H1 (cell line): ENCODE measurements at regions not wholly inside any gene's neighbourhood (a gene's known extent, or its start where the extent isn't known, plus 50 kb on each side); places are given as distances from the start of the nearest gene placed in this dataset.
A peak's percentile ranks its signal among the peaks of the same experiment; 100 is the strongest.

ENCODE experiments used
- CTCF ChIA-PET: fragments of 300-600 bp; sonication (Branson Sonifier 250); formaldehyde crosslinking; loops from one replicate; lab custom pipeline; 2021; ENCODE audit not compliant: partially characterized antibody; lab: Charles Lee
- POLR2A ChIA-PET: fragments of 300-600 bp; sonication (Branson Sonifier 250); formaldehyde crosslinking; loops from one replicate; lab custom pipeline; 2021; ENCODE audit warnings: inconsistent platforms; ENCODE audit not compliant: partially characterized antibody; lab: Charles Lee
- DNase-seq, 2 experiments: peaks; one replicate each; pipeline versions ENCODE4 v3.0.0 to v3.0.0-alpha.2; 2010 to 2022; ENCODE audit warnings: low spot score in 2 of 2, low read depth in 1 of 2, mixed read lengths in 1 of 2
- FAIRE-seq: peaks from 2 replicates; lab custom pipeline; 2011; peaks lifted over from hg19 to GRCh38; lab: Jason Lieb, UNC
- H2AFZ ChIP-seq: 2 replicates; pipeline ENCODE4 v1.8.1; 2012; ENCODE audit warnings: low read length, inconsistent platforms
- H2AK5ac ChIP-seq: 2 replicates; pipeline ENCODE4 v1.6.1; 2013; ENCODE audit warnings: low read depth, low read length
- H2BK120ac ChIP-seq: replicated peaks from 2 replicates; pipeline ENCODE3; 2013; ENCODE audit warnings: low read depth, low read length, inconsistent platforms
- H2BK12ac ChIP-seq: 2 replicates; pipeline ENCODE4 v1.6.1; 2013; ENCODE audit warnings: low read depth, low read length
- H2BK15ac ChIP-seq: 2 replicates; pipeline ENCODE4 v1.6.1; 2013; ENCODE audit warnings: low read length
- H2BK20ac ChIP-seq: 2 replicates; pipeline ENCODE4 v1.6.1; 2013; ENCODE audit warnings: low read length
- H2BK5ac ChIP-seq: 2 replicates; pipeline ENCODE4 v1.6.1; 2013; ENCODE audit warnings: low read depth, low read length
- H3K14ac ChIP-seq: 2 replicates; pipeline ENCODE4 v1.6.1; 2013; ENCODE audit warnings: inconsistent platforms; ENCODE audit not compliant: insufficient read length
- H3K18ac ChIP-seq: 2 replicates; pipeline ENCODE4 v1.6.1; 2013; ENCODE audit warnings: low read length; ENCODE audit errors: extremely low read depth
- H3K23ac ChIP-seq: 2 replicates; pipeline ENCODE4 v1.6.1; 2013; ENCODE audit warnings: inconsistent platforms; ENCODE audit not compliant: insufficient read length
- H3K23me2 ChIP-seq: 2 replicates; pipeline ENCODE4 v1.6.1; 2013; ENCODE audit warnings: low read depth, low read length
- H3K27ac ChIP-seq: 2 replicates; pipeline ENCODE4 v1.6.1; 2011; ENCODE audit warnings: low read depth, low read length, inconsistent platforms
- H3K27me3 ChIP-seq, 4 experiments: replicated peaks in 1 of 4; 1 replicate in 1 of 4; 2 replicates in 3 of 4; pipeline versions ENCODE4 v1.6.1 to v1.8.1; 2011 to 2013; ENCODE audit warnings: low read length in 3 of 4, mild to moderate bottlenecking in 3 of 4, inconsistent platforms in 2 of 4, mixed read lengths in 2 of 4, moderate library complexity in 1 of 4; ENCODE audit not compliant: control insufficient read depth in 3 of 4, insufficient read depth in 3 of 4; ENCODE audit errors: extremely low read depth in 1 of 4
- H3K36me3 ChIP-seq, 4 experiments: 2 replicates each; pipeline versions ENCODE4 v1.6.1 to v1.8.1; 2011 to 2013; ENCODE audit warnings: mild to moderate bottlenecking in 4 of 4, low read length in 3 of 4, moderate library complexity in 2 of 4, control low read depth in 1 of 4, inconsistent platforms in 1 of 4; ENCODE audit not compliant: insufficient read depth in 4 of 4, control insufficient read depth in 2 of 4
- H3K4ac ChIP-seq: replicated peaks from 2 replicates; pipeline ENCODE3; 2013; ENCODE audit warnings: low read length, low read depth, mixed read lengths, inconsistent platforms; ENCODE audit not compliant: insufficient read length
- H3K4me1 ChIP-seq, 4 experiments: replicated peaks in 1 of 4; 1 replicate in 1 of 4; 2 replicates in 3 of 4; pipeline versions ENCODE4 v1.6.1 to v1.8.1; 2011 to 2013; ENCODE audit warnings: low read length in 3 of 4, inconsistent platforms in 2 of 4, mixed read lengths in 1 of 4; ENCODE audit not compliant: insufficient read depth in 4 of 4, control insufficient read depth in 3 of 4
- H3K4me2 ChIP-seq, 2 experiments: 2 replicates each; pipeline versions ENCODE4 v1.6.1 to v1.8.1; 2011 to 2013; ENCODE audit warnings: low read depth in 2 of 2, low read length in 2 of 2, control low read depth in 1 of 2, inconsistent platforms in 1 of 2, mild to moderate bottlenecking in 1 of 2; ENCODE audit not compliant: insufficient read depth in 1 of 2
- H3K4me3 ChIP-seq, 4 experiments: fragments of 200-600, 300-600 bp in 1 of 4; sonication (generic), shearing (Covaris generic), sonication (Bioruptor Twin) in 1 of 4; 2 replicates each; pipeline versions ENCODE4 v1.5.1 to v1.8.1; 2011 to 2016; ENCODE audit warnings: low read length in 4 of 4, low read depth in 3 of 4, control low read depth in 2 of 4, inconsistent platforms in 2 of 4, mild to moderate bottlenecking in 2 of 4, mixed read lengths in 1 of 4, moderate library complexity in 1 of 4; ENCODE audit not compliant: insufficient read depth in 2 of 4; ENCODE audit errors: extremely low read depth in 1 of 4
- H3K56ac ChIP-seq: replicated peaks from 2 replicates; pipeline ENCODE3; 2013; ENCODE audit warnings: low read depth, mild to moderate bottlenecking, mixed read lengths, low read length, inconsistent platforms; ENCODE audit not compliant: insufficient read length
- H3K79me1 ChIP-seq: 2 replicates; pipeline ENCODE4 v1.6.1; 2013; ENCODE audit warnings: low read depth, low read length, control low read depth
- H3K79me2 ChIP-seq, 2 experiments: 2 replicates each; pipeline versions ENCODE4 v1.6.1 to v1.8.1; 2012 to 2013; ENCODE audit warnings: low read length in 2 of 2, mild to moderate bottlenecking in 2 of 2, inconsistent platforms in 1 of 2; ENCODE audit not compliant: insufficient read depth in 2 of 2, control insufficient read depth in 1 of 2
- H3K9ac ChIP-seq, 4 experiments: replicated peaks in 1 of 4; 1 replicate in 1 of 4; 2 replicates in 3 of 4; pipeline versions ENCODE4 v1.6.1 to v1.8.1; 2011 to 2013; ENCODE audit warnings: low read depth in 3 of 4, low read length in 3 of 4, control low read depth in 2 of 4, mild to moderate bottlenecking in 2 of 4, moderate library complexity in 2 of 4, inconsistent platforms in 1 of 4; ENCODE audit errors: extremely low read depth in 1 of 4
- H3K9me3 ChIP-seq, 2 experiments: 2 replicates each; pipeline versions ENCODE4 v1.6.1 to v1.8.1; 2012 to 2013; ENCODE audit warnings: mild to moderate bottlenecking in 2 of 2, moderate library complexity in 2 of 2, control low read depth in 1 of 2, inconsistent platforms in 1 of 2, low read depth in 1 of 2, low read length in 1 of 2, mixed read lengths in 1 of 2; ENCODE audit not compliant: insufficient read depth in 2 of 2
- H4K20me1 ChIP-seq, 2 experiments: replicated peaks in 1 of 2; 2 replicates each; pipeline versions ENCODE3 to v1.8.1; 2011 to 2013; ENCODE audit warnings: inconsistent platforms in 2 of 2, low read length in 2 of 2, mild to moderate bottlenecking in 1 of 2; ENCODE audit not compliant: insufficient read depth in 2 of 2, control insufficient read depth in 1 of 2
- H4K5ac ChIP-seq: 2 replicates; pipeline ENCODE4 v1.6.1; 2013; ENCODE audit warnings: low read length, low read depth, mixed read lengths, inconsistent platforms; ENCODE audit not compliant: insufficient read length
- H4K8ac ChIP-seq: 2 replicates; pipeline ENCODE4 v1.8.0; 2013; ENCODE audit warnings: mild to moderate bottlenecking, moderate library complexity, low read length, inconsistent platforms; ENCODE audit not compliant: insufficient read depth; ENCODE audit errors: extremely low read depth
- H4K91ac ChIP-seq: replicated peaks from 2 replicates; pipeline ENCODE3; 2013; ENCODE audit warnings: low read length, mixed read lengths, inconsistent platforms; ENCODE audit not compliant: insufficient read length
- ASH2L ChIP-seq: fragments of 200-600, 300-600 bp; sonication (generic); IDR thresholded peaks from one replicate; pipeline ENCODE4 v1.7.1; 2017; ENCODE audit warnings: low read length
- CBX5 ChIP-seq: fragments of 300-800, 300-1000 bp; sonication (generic); IDR thresholded peaks from 2 replicates; pipeline ENCODE4 v1.7.1; 2016; ENCODE audit warnings: antibody characterized with exemption, low read length, low read depth
- CHD2 ChIP-seq: IDR thresholded peaks from 2 replicates; pipeline ENCODE4 v1.6.1; 2012; ENCODE audit warnings: low read length, improper control_type of control experiment
- KDM4A ChIP-seq: IDR thresholded peaks from one replicate; pipeline ENCODE4 v1.7.1; 2012; ENCODE audit warnings: low read depth, mild to moderate bottlenecking, moderate library complexity, low read length, inconsistent platforms; ENCODE audit not compliant: severe bottlenecking
- RFX5 ChIP-seq: IDR thresholded peaks from 2 replicates; pipeline ENCODE4 v1.6.1; 2011; ENCODE audit warnings: low read depth, low read length, improper control_type of control experiment, borderline replicate concordance
- SIRT6 ChIP-seq: IDR thresholded peaks from one replicate; pipeline ENCODE4 v1.7.1; 2012; ENCODE audit warnings: low read length, inconsistent platforms
- SP2 ChIP-seq: IDR thresholded peaks from 2 replicates; pipeline ENCODE4 v1.6.1; 2012; ENCODE audit warnings: mild to moderate bottlenecking, low read length, inconsistent platforms
- SUZ12 ChIP-seq: fragments of 200-600 bp; sonication (generic); IDR thresholded peaks from 2 replicates; pipeline ENCODE4 v1.6.1; 2012; ENCODE audit warnings: mild to moderate bottlenecking, inconsistent platforms, low read length, moderate library complexity, mixed read lengths
- TBP ChIP-seq: IDR thresholded peaks from 2 replicates; pipeline ENCODE4 v1.6.1; 2011; ENCODE audit warnings: low read depth, low read length, improper control_type of control experiment
- YY1 ChIP-seq: IDR thresholded peaks from 2 replicates; pipeline ENCODE4 v1.6.1; 2011; ENCODE audit warnings: low read depth, mild to moderate bottlenecking, low read length
- WGBS, 2 experiments: shearing (Covaris generic) in 1 of 2; methylation state at CpG; one replicate each; pipeline versions ENCODE4 v1.1.6 to v1.1.7; 2013 to 2015; ENCODE audit warnings: low lambda C conversion rate in 2 of 2, mixed read lengths in 2 of 2, inconsistent platforms in 1 of 2, low coverage in 1 of 2, missing lambda C conversion rate in 1 of 2; ENCODE audit not compliant: insufficient replicate concordance in 2 of 2, insufficient coverage in 1 of 2, insufficient read length in 1 of 2; ENCODE audit errors: extremely low coverage in 1 of 2, missing lambda C conversion rate in 1 of 2; 5-methylcytosine and 5-hydroxymethylcytosine counted together
- TF ChIP-seq, protein P1 (sequence below): IDR thresholded peaks from 2 replicates; pipeline ENCODE4 v1.6.1; 2012; ENCODE audit warnings: inconsistent platforms
- TF ChIP-seq, protein P2 (sequence below): IDR thresholded peaks from 2 replicates; pipeline ENCODE4 v1.6.1; 2012; ENCODE audit warnings: low read length, inconsistent platforms

DNA sequence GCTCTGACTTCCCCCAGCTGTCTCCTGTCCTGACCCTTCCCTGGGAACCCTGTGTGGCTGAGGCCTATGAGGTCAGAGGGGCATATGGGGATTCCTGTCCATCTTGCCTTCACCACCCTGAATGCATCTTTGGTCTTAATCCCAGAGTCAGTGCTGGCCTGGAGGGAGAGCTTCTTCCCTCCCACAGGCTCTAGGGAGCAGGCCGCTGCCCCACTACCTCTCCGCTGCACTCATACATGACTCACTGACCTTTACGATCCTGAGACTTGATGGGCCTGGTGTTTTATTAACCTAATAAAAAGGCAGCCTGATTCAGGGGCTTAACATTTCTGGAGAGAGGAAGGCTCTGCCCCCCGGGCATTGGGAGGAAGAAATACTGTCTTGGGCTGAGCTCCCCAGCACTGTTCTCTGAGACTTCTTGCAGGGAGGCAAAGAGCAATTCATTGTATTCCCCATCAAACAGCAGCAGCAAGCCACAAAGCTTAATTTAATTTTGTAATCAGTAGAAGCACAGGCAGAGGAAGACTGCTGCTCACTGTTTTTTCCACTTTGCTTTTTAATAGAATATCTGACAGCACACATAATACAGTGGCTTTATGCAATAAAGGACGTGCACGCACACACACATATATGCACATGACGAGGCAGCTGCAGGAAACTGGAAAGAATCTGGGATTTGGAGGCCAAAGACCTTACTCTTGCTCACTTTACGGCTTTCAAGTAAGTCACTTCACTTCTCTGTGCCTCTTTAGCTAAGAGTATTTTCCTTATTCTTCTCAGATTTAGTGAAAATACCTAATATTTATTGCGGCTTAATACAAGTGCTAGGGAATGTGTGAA is 89.2 kb upstream of the GRIK3 start:
- no peak overlapping the region for H2BK15ac ChIP-seq
- no peaks in the 10 kb centered on the region for H3K79me2 ChIP-seq
- H3K36me3 ChIP-seq: no peaks in the 10 kb centered on the region
- H2BK20ac ChIP-seq: no peak overlapping the region
- no peaks in the 10 kb centered on the region for H3K4me1 ChIP-seq
- H3K4me2 ChIP-seq: no peak overlapping the region
- H4K8ac ChIP-seq: peak overlapping the region; percentile 71; the same call in 1 of the 2 replicates
- no peaks in the 10 kb centered on the region; a peak in 1 of 7 replicates for H3K27me3 ChIP-seq
- H3K18ac ChIP-seq: no peak overlapping the region
- H2BK120ac ChIP-seq: no peak overlapping the region
- H3K79me1 ChIP-seq: no peaks in the 10 kb centered on the region
- H3K56ac ChIP-seq: no peak overlapping the region
- CTCF ChIA-PET: interaction anchor here (0.8 to 2.6 kb wide), 7 partner anchors 30 to 514 kb away, joined by 3 to 10 read pairs (median 4); no protein-coding TSS in a partner anchor
- no peak overlapping the region for H3K14ac ChIP-seq
- no peak overlapping the region for H2BK12ac ChIP-seq
- H3K9ac ChIP-seq: no peak overlapping the region
- H3K4me3 ChIP-seq: no peak overlapping the region
- H4K5ac ChIP-seq: no peak overlapping the region
- H4K91ac ChIP-seq: no peak overlapping the region
- H2AK5ac ChIP-seq: no peak overlapping the region
- FAIRE-seq (no peak), DNase-seq (no peak)
- no peaks in the 10 kb centered on the region for H3K9me3 ChIP-seq
- no peak overlapping the region for H2BK5ac ChIP-seq
- H4K20me1 ChIP-seq: no peaks in the 10 kb centered on the region
- no peak overlapping the region for H3K27ac ChIP-seq
- no peaks in the 10 kb centered on the region for H3K23me2 ChIP-seq
- 84% methylated on average over 9 of the region's 9 CpGs; no CpG with 5 or more reads in 1 of the 2 experiments for WGBS, 2 experiments
- no peak overlapping the region for H3K4ac ChIP-seq
- POLR2A ChIA-PET: no interaction called here
- H3K23ac ChIP-seq: no peak overlapping the region
- H2AFZ ChIP-seq: no peak overlapping the region; the same call in 1 of the 2 replicates
- TF ChIP-seq CHD2: no peak
- TF ChIP-seq ASH2L: no peak
- TF ChIP-seq, protein P1, sequence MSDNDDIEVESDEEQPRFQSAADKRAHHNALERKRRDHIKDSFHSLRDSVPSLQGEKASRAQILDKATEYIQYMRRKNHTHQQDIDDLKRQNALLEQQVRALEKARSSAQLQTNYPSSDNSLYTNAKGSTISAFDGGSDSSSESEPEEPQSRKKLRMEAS: no peak
- no peak for TF ChIP-seq YY1
- no peak for TF ChIP-seq RFX5
- TF ChIP-seq TBP: no peak
- TF ChIP-seq SIRT6: no peak
- no peak for TF ChIP-seq SP2
- no peak for TF ChIP-seq SUZ12
- TF ChIP-seq, protein P2, sequence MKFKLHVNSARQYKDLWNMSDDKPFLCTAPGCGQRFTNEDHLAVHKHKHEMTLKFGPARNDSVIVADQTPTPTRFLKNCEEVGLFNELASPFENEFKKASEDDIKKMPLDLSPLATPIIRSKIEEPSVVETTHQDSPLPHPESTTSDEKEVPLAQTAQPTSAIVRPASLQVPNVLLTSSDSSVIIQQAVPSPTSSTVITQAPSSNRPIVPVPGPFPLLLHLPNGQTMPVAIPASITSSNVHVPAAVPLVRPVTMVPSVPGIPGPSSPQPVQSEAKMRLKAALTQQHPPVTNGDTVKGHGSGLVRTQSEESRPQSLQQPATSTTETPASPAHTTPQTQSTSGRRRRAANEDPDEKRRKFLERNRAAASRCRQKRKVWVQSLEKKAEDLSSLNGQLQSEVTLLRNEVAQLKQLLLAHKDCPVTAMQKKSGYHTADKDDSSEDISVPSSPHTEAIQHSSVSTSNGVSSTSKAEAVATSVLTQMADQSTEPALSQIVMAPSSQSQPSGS: no peak
- no peak for TF ChIP-seq KDM4A
- TF ChIP-seq CBX5: no peak
